ENCODE measurements at regions not wholly inside any gene's neighbourhood (a gene's known extent, or its start where the extent isn't known, plus 50 kb on each side); places are given as distances from the start of the nearest gene placed in this dataset.
A peak's percentile ranks its signal among the peaks of the same experiment; 100 is the strongest.
"Not testable (repeated sequence)": the region's sequence is repeated elsewhere in the genome, so short reads cannot be mapped to it uniquely, and the experiment has no call there.

- DNase-seq (ENCODE audit: low read depth) = no peak
Measured at GRCh38 chr9:78438211-78438610, 141.3 kb downstream of the PSAT1 start.

GRCh38 chr9:78438780-78439179 lies 141.9 kb downstream of the PSAT1 start:
- no peak for DNase-seq (ENCODE audit: low read depth)

- DNase-seq (ENCODE audit: low read depth) = peak; percentile 73
Measured at GRCh38 chr9:78439190-78439865, 142.4 kb downstream of the PSAT1 start.

- DNase-seq (ENCODE audit: low read depth) = no peak
Measured at GRCh38 chr9:78439866-78440830, 143.2 kb downstream of the PSAT1 start.

- no peak for DNase-seq (ENCODE audit: low read depth)
Measured at GRCh38 chr9:78441396-78441795, 144.5 kb downstream of the PSAT1 start.

GRCh38 chr9:78441822-78442431 lies 145.0 kb downstream of the PSAT1 start:
- DNase-seq (ENCODE audit: low read depth) = no peak

GRCh38 chr9:78442577-78442976 lies 145.7 kb downstream of the PSAT1 start:
- DNase-seq (ENCODE audit: low read depth) = not testable (repeated sequence)

GRCh38 chr9:78443946-78444345 lies 147.0 kb downstream of the PSAT1 start:
- DNase-seq (ENCODE audit: low read depth) = no peak

- no peak for DNase-seq (ENCODE audit: low read depth)
Measured at GRCh38 chr9:78448960-78449673, 152.2 kb downstream of the PSAT1 start.

GRCh38 chr9:78453450-78453849 lies 156.5 kb downstream of the PSAT1 start:
- DNase-seq (ENCODE audit: low read depth) = no peak

- DNase-seq (ENCODE audit: low read depth) = peak; percentile 21
Measured at GRCh38 chr9:78462611-78463010, 165.7 kb downstream of the PSAT1 start.

- DNase-seq (ENCODE audit: low read depth) = no peak
Measured at GRCh38 chr9:78463750-78464149, 166.8 kb downstream of the PSAT1 start.

GRCh38 chr9:78468231-78468630 lies 171.3 kb downstream of the PSAT1 start:
- DNase-seq (ENCODE audit: low read depth) = no peak

- DNase-seq (ENCODE audit: low read depth) = no peak
Measured at GRCh38 chr9:78468974-78469576, 172.2 kb downstream of the PSAT1 start.

GRCh38 chr9:78470216-78470615 lies 173.3 kb downstream of the PSAT1 start:
- no peak for DNase-seq (ENCODE audit: low read depth)

- no peak for DNase-seq (ENCODE audit: low read depth)
Measured at GRCh38 chr9:78470741-78471140, 173.8 kb downstream of the PSAT1 start.

- no peak for DNase-seq (ENCODE audit: low read depth)
Measured at GRCh38 chr9:78472111-78472510, 175.2 kb downstream of the PSAT1 start.

- no peak for DNase-seq (ENCODE audit: low read depth)
Measured at GRCh38 chr9:78479441-78479840, 182.5 kb downstream of the PSAT1 start.

GRCh38 chr9:78486661-78487060 lies 189.7 kb downstream of the PSAT1 start:
- peak; percentile 29 for DNase-seq (ENCODE audit: low read depth)

- DNase-seq (ENCODE audit: low read depth) = peak; percentile 29
Measured at GRCh38 chr9:78490231-78490630, 193.3 kb downstream of the PSAT1 start.

- DNase-seq (ENCODE audit: low read depth) = no peak
Measured at GRCh38 chr9:78491402-78491801, 194.5 kb downstream of the PSAT1 start.

Measured in amniotic epithelial cell (primary cell).